ENCODE measurements at regions not wholly inside any gene's neighbourhood (a gene's known extent, or its start where the extent isn't known, plus 50 kb on each side); places are given as distances from the start of the nearest gene placed in this dataset.

- Histone ChIP-seq H3K27ac (ENCODE audit: extremely low read depth, low read depth, low read length) (no peak overlapping the region; the same call in 2 of the 3 replicates), H3K79me2 (ENCODE audit: control insufficient read depth, insufficient read depth, low read length) (peaks cover 34% of the 10 kb centered on the region)
- TF ChIP-seq ZNF780A (CRISPR knock-in tag; IDR thresholded peaks at IDR 0.05) = no peak
- TF ChIP-seq DACH1 (IDR thresholded peaks at IDR 0.05; ENCODE audit: partially characterized antibody) = no peak
- no peak for TF ChIP-seq SP2 (IDR thresholded peaks at IDR 0.05; ENCODE audit: extremely low read depth, low read depth, low read length, poor library complexity, severe bottlenecking)
- TF ChIP-seq FOXJ2 (tag; IDR thresholded peaks at IDR 0.05) = no peak
- TF ChIP-seq CREB3L1 (IDR thresholded peaks at IDR 0.05; ENCODE audit: borderline replicate concordance, low read depth) = no peak
- TF ChIP-seq CTBP1 (IDR thresholded peaks at IDR 0.05; ENCODE audit: borderline replicate concordance) = peak; percentile 69; the same call in 1 of the 2 replicates
- no peak for TF ChIP-seq EZH2 (IDR thresholded peaks at IDR 0.05; ENCODE audit: borderline replicate concordance, low read depth, low read length)
- TF ChIP-seq SIX5 (IDR thresholded peaks at IDR 0.05; ENCODE audit: borderline replicate concordance in 1 of 2, insufficient read depth in 1 of 2, low read depth in 1 of 2, low read length in 2 of 2) = no peak
- TF ChIP-seq RCOR1 (IDR thresholded peaks at IDR 0.05; ENCODE audit: borderline replicate concordance in 1 of 2, low read depth in 2 of 2, low read length in 2 of 2) = 0 out of 4 replicates have a peak, but pooled peaks of 1 of the 2 experiments have one; percentile 4
- TF ChIP-seq ESRRA (IDR thresholded peaks at IDR 0.05; ENCODE audit: borderline replicate concordance, low read depth) = no peak
- no peak; the same call in 1 of the 2 replicates for TF ChIP-seq THAP7 (CRISPR knock-in tag; IDR thresholded peaks at IDR 0.05)
- TF ChIP-seq MCM3 (IDR thresholded peaks at IDR 0.05) = no peak
- TF ChIP-seq ILK (tag; IDR thresholded peaks at IDR 0.05; ENCODE audit: borderline replicate concordance, low read depth) = no peak
- no peak for TF ChIP-seq MAFF (IDR thresholded peaks at IDR 0.05; ENCODE audit: low read length)
- TF ChIP-seq U2AF2 (optimal IDR thresholded peaks at IDR 0.05; ENCODE audit: low read depth, low read length) = no peak
- TF ChIP-seq NCOA6 (IDR thresholded peaks at IDR 0.05) = no peak
Measured at GRCh38 chr17:77420804-77421629, 280.2 kb downstream of the SEC14L1 start.

More at GRCh38 chr17:77420804-77421629, 280.2 kb downstream of the SEC14L1 start:
- peaks cover 15% of the 10 kb centered on the region; the same call in 2 of the 3 replicates for H3K36me3 ChIP-seq (ENCODE audit: control insufficient read depth, insufficient read depth, low read length)
- WGBS (ENCODE audit: insufficient coverage, low coverage, missing lambda C conversion rate) = 19% methylated on average over 19 of the region's 19 CpGs
- peak; percentile 49 for FAIRE-seq
- H3K4me2 ChIP-seq (ENCODE audit: insufficient read depth, low read length) = peak overlapping the region; percentile 33
- H3K9me1 ChIP-seq (ENCODE audit: control insufficient read depth, insufficient read depth, low read length) = peaks cover 10% of the 10 kb centered on the region
- DNase-seq (ENCODE audit: extremely low read depth in 1 of 4, low spot score in 3 of 4) = peak; percentile 68 to 74 (median 72)
- CTCF ChIA-PET (ENCODE audit: low intra/inter-chr PET ratio) = no interaction called here
- no peaks in the 10 kb centered on the region for H3K27me3 ChIP-seq (ENCODE audit: control insufficient read depth in 2 of 2, insufficient read depth in 2 of 2, low read length in 2 of 2)
- BruUV-seq (replicated peaks) = no TSS peak
- peak overlapping the region; percentile 28 to 54; a peak in 2 of 4 replicates for H3K9ac ChIP-seq (ENCODE audit: insufficient read depth in 1 of 2, low read depth in 2 of 2, low read length in 2 of 2)
- intact Hi-C loops (cut with micrococcal nuclease) (no loop called here), in situ Hi-C loops (cut with MboI) (no loop called here)
- H2AFZ ChIP-seq (ENCODE audit: low read depth, low read length) = no peak overlapping the region
- H4K20me1 ChIP-seq (replicated peaks; ENCODE audit: control insufficient read depth, insufficient read depth, low read length) = peaks cover 55% of the 10 kb centered on the region
- peaks cover 34 to 69% of the 10 kb centered on the region in 2 experiments for H3K4me1 ChIP-seq (replicated peaks in 1 of 2; ENCODE audit: control insufficient read depth in 2 of 2, insufficient read depth in 2 of 2, low read length in 2 of 2)
- POLR2A ChIA-PET = interaction anchor here (0.6 to 1.2 kb wide), 7 partner anchors 21 to 1146 kb away, joined by 3 to 5 read pairs (median 3); no protein-coding TSS in a partner anchor
- H3K9me3 ChIP-seq (replicated peaks; ENCODE audit: control insufficient read depth, insufficient read depth, low read depth, low read length) = no peaks in the 10 kb centered on the region
- H3K4me3 ChIP-seq = no peak overlapping the region
- ATAC-seq = peak; percentile 69
